ENCODE measurements at regions not wholly inside any gene's neighbourhood (a gene's known extent, or its start where the extent isn't known, plus 50 kb on each side); places are given as distances from the start of the nearest gene placed in this dataset.

DNA sequence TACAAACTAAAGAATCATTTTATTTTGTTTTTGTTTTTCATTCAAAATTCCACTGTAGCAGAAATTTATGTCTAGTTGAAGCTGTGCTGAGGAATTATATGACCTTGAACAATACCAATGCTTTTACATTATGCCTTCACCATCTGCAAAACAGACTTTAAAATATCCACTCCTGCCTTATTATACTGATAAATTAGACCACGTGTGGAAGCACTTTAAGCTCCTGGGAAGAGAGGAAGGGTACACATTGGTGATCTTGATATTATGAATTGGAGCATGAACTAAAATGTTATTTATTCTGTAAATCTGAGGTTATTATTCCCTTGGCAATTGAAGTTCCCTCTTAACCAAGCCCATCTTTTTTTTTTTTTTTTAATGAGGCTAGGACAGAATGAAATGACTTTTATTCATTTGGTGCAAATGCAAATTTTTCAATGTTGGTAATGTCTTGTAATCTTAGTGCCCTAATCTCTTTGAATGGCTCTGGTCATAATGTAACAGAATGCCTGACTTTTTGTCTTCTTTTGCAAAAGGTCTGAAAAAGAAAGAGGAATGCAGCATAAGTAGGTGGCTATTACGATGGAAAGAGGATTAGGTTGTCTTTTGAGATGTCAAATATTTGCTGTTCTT is 139.9 kb upstream of the COBL start:
- CTCF ChIA-PET = no interaction called here
- H3K27me3 Mint-ChIP-seq = peaks cover 0 to 4% (median 0%) of the 10 kb centered on the region in 5 donors

DNA sequence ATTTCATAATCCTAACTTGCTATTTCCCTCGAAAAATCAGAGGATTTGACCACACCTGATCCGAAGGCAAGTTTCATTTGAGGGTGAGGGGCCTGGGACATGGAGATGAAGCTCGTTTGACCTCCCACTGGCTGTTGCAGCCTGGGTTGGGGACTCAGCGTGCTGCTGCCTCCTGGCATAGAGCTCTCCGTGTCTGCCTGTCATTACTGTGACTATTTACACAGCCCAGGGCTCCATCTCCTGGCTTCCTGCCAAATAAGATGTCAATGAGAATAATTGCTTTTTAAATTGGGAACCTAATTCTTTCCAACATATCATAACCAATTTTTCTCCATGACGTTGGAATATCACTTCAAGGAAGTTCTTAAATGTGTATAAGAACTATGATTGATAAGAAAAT is 139.3 kb upstream of the COBL start:
- H3K4me3 Mint-ChIP-seq = no peak overlapping the region
- H3K36me3 ChIP-seq (ENCODE audit: control insufficient read depth in 2 of 3, insufficient read depth in 3 of 3, low read length in 3 of 3) = no peaks in the 10 kb centered on the region
- H3K9me3 ChIP-seq (ENCODE audit: control insufficient read depth in 2 of 3, low read length in 3 of 3) = no peaks in the 10 kb centered on the region
- no peak overlapping the region for H3K27ac ChIP-seq (ENCODE audit: low read depth, low read length)
- no peak overlapping the region for H3K27ac Mint-ChIP-seq
- ATAC-seq (no peak), DNase-seq (no peak)
- H3K27me3 Mint-ChIP-seq = peaks cover 0 to 4% (median 0%) of the 10 kb centered on the region in 5 donors
- no peaks in the 10 kb centered on the region for H3K4me1 Mint-ChIP-seq
- H3K9me3 Mint-ChIP-seq = peaks cover 0 to 4% (median 0%) of the 10 kb centered on the region in 11 donors
- H3K36me3 Mint-ChIP-seq = no peaks in the 10 kb centered on the region
- peaks cover 0 to 3% of the 10 kb centered on the region in 2 donors for H3K27me3 ChIP-seq (ENCODE audit: control insufficient read depth in 2 of 2, insufficient read depth in 2 of 2, low read length in 2 of 2)
- POLR2A ChIA-PET = no interaction called here
- H3K4me3 ChIP-seq (ENCODE audit: low read length) = no peak overlapping the region
- CTCF ChIA-PET = no interaction called here
- H3K4me1 ChIP-seq (ENCODE audit: control insufficient read depth in 2 of 2, insufficient read depth in 2 of 2, low read length in 2 of 2) = no peaks in the 10 kb centered on the region
- intact Hi-C loops (cut with micrococcal nuclease) = no loop called here

More for the DNA sequence above, 139.9 kb upstream of the COBL start:
- H3K4me1 Mint-ChIP-seq = no peaks in the 10 kb centered on the region
- Histone ChIP-seq H3K4me3 (ENCODE audit: low read length) (no peak overlapping the region), H3K9me3 (ENCODE audit: control insufficient read depth in 2 of 3, low read length in 3 of 3) (no peaks in the 10 kb centered on the region), H3K4me1 (ENCODE audit: control insufficient read depth in 2 of 2, insufficient read depth in 2 of 2, low read length in 2 of 2) (no peaks in the 10 kb centered on the region), H3K36me3 (ENCODE audit: control insufficient read depth in 2 of 3, insufficient read depth in 3 of 3, low read length in 3 of 3) (no peaks in the 10 kb centered on the region), H3K27me3 (ENCODE audit: control insufficient read depth in 2 of 2, insufficient read depth in 2 of 2, low read length in 2 of 2) (peaks cover 0 to 3% of the 10 kb centered on the region in 2 donors), H3K27ac (ENCODE audit: low read depth, low read length) (no peak overlapping the region)
- POLR2A ChIA-PET = no interaction called here
- intact Hi-C loops (cut with micrococcal nuclease) = no loop called here
- DNase-seq (no peak), ATAC-seq (no peak)
- H3K36me3 Mint-ChIP-seq = no peaks in the 10 kb centered on the region
- peaks cover 0 to 4% (median 0%) of the 10 kb centered on the region in 11 donors for H3K9me3 Mint-ChIP-seq
- no peak overlapping the region for H3K4me3 Mint-ChIP-seq
- H3K27ac Mint-ChIP-seq = no peak overlapping the region

DNA sequence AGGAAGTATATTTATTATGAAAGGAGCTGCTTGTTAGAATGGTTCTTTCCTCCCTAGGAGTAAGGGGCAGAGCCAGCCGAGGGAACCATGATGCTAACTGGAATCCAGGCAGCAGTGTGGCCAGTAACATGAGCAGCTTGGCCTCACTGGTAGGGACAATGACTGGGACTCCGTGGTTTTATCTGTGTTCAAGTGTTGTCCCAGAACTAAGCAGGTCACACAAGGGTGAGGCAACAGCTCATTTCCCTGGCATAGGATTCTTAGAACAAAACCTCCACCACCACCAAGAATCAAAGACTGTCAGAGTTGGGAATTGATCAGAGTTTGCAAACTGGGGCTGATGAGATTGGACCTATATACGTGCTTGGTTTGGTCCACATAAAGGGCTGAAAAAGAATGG is 138.9 kb upstream of the COBL start:
- Mint-ChIP-seq H3K4me1 (no peaks in the 10 kb centered on the region), H3K27ac (no peak overlapping the region), H3K9me3 (peaks cover 0 to 4% (median 0%) of the 10 kb centered on the region in 11 donors), H3K36me3 (no peaks in the 10 kb centered on the region), H3K27me3 (peaks cover 0 to 5% (median 0%) of the 10 kb centered on the region in 5 donors), H3K4me3 (no peak overlapping the region)
- H3K4me1 ChIP-seq (ENCODE audit: control insufficient read depth in 2 of 2, insufficient read depth in 2 of 2, low read length in 2 of 2) = no peaks in the 10 kb centered on the region
- POLR2A ChIA-PET = no interaction called here
- intact Hi-C loops (cut with micrococcal nuclease) = no loop called here
- H3K27me3 ChIP-seq (ENCODE audit: control insufficient read depth in 2 of 2, insufficient read depth in 2 of 2, low read length in 2 of 2) = peaks cover 0 to 3% of the 10 kb centered on the region in 2 donors
- ATAC-seq = no peak
- no peaks in the 10 kb centered on the region for H3K36me3 ChIP-seq (ENCODE audit: control insufficient read depth in 2 of 3, insufficient read depth in 3 of 3, low read length in 3 of 3)
- H3K4me3 ChIP-seq (ENCODE audit: low read length) = no peak overlapping the region
- no peak overlapping the region for H3K27ac ChIP-seq (ENCODE audit: low read depth, low read length)
- H3K9me3 ChIP-seq (ENCODE audit: control insufficient read depth in 2 of 3, low read length in 3 of 3) = no peaks in the 10 kb centered on the region
- no peak for DNase-seq
- CTCF ChIA-PET = no interaction called here

DNA sequence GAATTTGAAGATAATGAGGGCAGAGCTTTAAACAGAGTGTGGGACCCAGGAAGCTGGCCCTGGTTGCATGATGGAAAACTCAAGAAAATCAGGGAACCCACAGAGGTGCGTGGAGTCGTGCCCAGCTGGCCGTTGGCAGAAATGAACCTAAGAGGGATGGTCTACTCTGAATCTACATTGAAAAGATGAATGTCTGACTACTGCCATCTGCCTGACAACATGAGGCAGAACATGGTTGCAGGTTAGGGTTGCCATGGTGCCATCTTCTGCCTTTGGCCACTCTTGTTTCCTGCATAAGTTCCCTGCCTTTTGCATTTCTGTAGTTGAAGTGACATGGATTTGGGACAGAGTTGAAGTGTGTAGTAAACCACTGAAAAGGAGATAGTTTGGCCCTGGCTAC is 138.5 kb upstream of the COBL start:
- DNase-seq (no peak), ATAC-seq (no peak)
- no peaks in the 10 kb centered on the region for H3K36me3 ChIP-seq (ENCODE audit: control insufficient read depth in 2 of 3, insufficient read depth in 3 of 3, low read length in 3 of 3)
- H3K9me3 ChIP-seq (ENCODE audit: control insufficient read depth in 2 of 3, low read length in 3 of 3) = no peaks in the 10 kb centered on the region
- ChIA-PET CTCF (no interaction called here), POLR2A (no interaction called here)
- peaks cover 0 to 3% (median 0%) of the 10 kb centered on the region in 11 donors for H3K9me3 Mint-ChIP-seq
- no peaks in the 10 kb centered on the region for H3K4me1 Mint-ChIP-seq
- no peak overlapping the region for H3K4me3 Mint-ChIP-seq
- H3K36me3 Mint-ChIP-seq = no peaks in the 10 kb centered on the region
- no peak overlapping the region for H3K27ac Mint-ChIP-seq
- peaks cover 0 to 2% of the 10 kb centered on the region in 2 donors for H3K27me3 ChIP-seq (ENCODE audit: control insufficient read depth in 2 of 2, insufficient read depth in 2 of 2, low read length in 2 of 2)
- no peak overlapping the region for H3K27ac ChIP-seq (ENCODE audit: low read depth, low read length)
- no peaks in the 10 kb centered on the region for H3K4me1 ChIP-seq (ENCODE audit: control insufficient read depth in 2 of 2, insufficient read depth in 2 of 2, low read length in 2 of 2)
- peaks cover 0 to 10% (median 0%) of the 10 kb centered on the region in 5 donors for H3K27me3 Mint-ChIP-seq
- intact Hi-C loops (cut with micrococcal nuclease) = no loop called here
- H3K4me3 ChIP-seq (ENCODE audit: low read length) = no peak overlapping the region

DNA sequence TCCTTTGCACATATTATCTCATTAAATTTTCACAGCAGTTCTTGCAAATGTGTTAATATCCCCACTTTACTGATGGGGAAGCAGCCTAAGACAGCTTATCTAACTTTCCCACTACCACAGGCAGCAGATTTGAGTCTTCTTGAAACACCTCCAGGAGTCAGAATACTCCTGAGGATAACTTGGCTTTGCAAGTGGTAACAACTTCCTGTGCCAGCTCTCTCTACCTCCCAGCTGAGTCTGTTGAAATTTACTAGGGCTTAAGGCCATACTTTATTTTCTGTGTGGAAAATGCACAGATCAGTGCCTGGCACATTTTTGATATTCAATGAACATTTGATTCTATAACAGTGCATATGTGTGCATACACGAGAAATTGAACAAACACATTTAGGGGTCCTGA is 136.1 kb upstream of the COBL start:
- no peak overlapping the region for H3K4me3 Mint-ChIP-seq

DNA sequence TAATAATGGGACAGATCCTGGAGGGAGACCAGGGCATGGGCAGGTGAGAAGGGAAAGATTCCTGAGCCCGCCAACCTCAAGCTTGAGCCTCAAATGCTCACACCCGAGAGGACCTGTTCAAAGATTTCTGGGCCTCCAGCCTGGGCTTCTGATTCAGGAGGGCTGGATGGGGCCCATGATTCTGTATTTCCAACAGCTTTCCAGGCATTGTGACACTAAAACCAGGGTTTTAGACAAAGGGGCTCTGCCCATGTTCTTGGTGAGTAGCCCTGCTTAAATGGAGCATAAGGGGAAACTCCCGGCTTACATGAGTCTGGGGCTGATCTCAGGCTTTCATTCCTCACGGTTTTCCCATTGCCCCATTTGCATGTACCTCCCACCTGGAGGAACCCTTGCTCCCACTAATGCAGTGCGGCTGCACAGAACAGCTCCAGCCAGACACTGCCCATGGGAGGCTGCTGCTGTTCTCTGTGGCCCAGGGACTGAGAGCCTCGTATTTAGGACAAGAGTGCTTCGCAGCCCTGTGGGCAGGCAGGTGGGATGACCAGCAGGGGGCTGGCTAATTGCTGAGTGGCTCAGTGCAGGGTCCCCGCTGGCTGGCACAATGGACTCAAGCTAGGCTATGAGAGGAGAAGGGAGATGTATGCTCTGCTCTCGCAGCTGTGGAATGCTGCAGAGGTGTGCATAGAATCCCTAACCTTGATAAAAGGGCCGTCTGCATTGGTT is 135.3 kb upstream of the COBL start:
- H3K36me3 Mint-ChIP-seq = no peaks in the 10 kb centered on the region
- Histone ChIP-seq H3K27ac (ENCODE audit: low read depth, low read length) (no peak overlapping the region), H3K36me3 (ENCODE audit: control insufficient read depth in 2 of 3, insufficient read depth in 3 of 3, low read length in 3 of 3) (no peaks in the 10 kb centered on the region), H3K9me3 (ENCODE audit: control insufficient read depth in 2 of 3, low read length in 3 of 3) (no peaks in the 10 kb centered on the region), H3K27me3 (ENCODE audit: control insufficient read depth in 2 of 2, insufficient read depth in 2 of 2, low read length in 2 of 2) (no peaks in the 10 kb centered on the region), H3K4me1 (ENCODE audit: control insufficient read depth in 2 of 2, insufficient read depth in 2 of 2, low read length in 2 of 2) (no peaks in the 10 kb centered on the region), H3K4me3 (ENCODE audit: low read length) (no peak overlapping the region)
- no peaks in the 10 kb centered on the region for H3K4me1 Mint-ChIP-seq
- ATAC-seq = no peak
- peaks cover 0 to 3% (median 0%) of the 10 kb centered on the region in 11 donors for H3K9me3 Mint-ChIP-seq
- peaks cover 0 to 15% (median 0%) of the 10 kb centered on the region in 5 donors for H3K27me3 Mint-ChIP-seq
- H3K4me3 Mint-ChIP-seq = no peak overlapping the region
- CTCF ChIA-PET = no interaction called here
- intact Hi-C loops (cut with micrococcal nuclease) = no loop called here
- POLR2A ChIA-PET = no interaction called here
- no peak overlapping the region for H3K27ac Mint-ChIP-seq
- no peak for DNase-seq

More for the DNA sequence above, 136.1 kb upstream of the COBL start:
- ChIA-PET POLR2A (no interaction called here), CTCF (no interaction called here)
- H3K4me1 ChIP-seq (ENCODE audit: control insufficient read depth in 2 of 2, insufficient read depth in 2 of 2, low read length in 2 of 2) = no peaks in the 10 kb centered on the region
- intact Hi-C loops (cut with micrococcal nuclease) = no loop called here
- no peaks in the 10 kb centered on the region for H3K9me3 ChIP-seq (ENCODE audit: control insufficient read depth in 2 of 3, low read length in 3 of 3)
- no peak for DNase-seq
- Mint-ChIP-seq H3K36me3 (no peaks in the 10 kb centered on the region), H3K4me1 (no peaks in the 10 kb centered on the region), H3K9me3 (peaks cover 0 to 3% (median 0%) of the 10 kb centered on the region in 11 donors), H3K27me3 (peaks cover 0 to 14% (median 0%) of the 10 kb centered on the region in 5 donors), H3K27ac (no peak overlapping the region)
- no peak for ATAC-seq
- H3K27ac ChIP-seq (ENCODE audit: low read depth, low read length) = no peak overlapping the region
- no peak overlapping the region for H3K4me3 ChIP-seq (ENCODE audit: low read length)
- no peaks in the 10 kb centered on the region for H3K36me3 ChIP-seq (ENCODE audit: control insufficient read depth in 2 of 3, insufficient read depth in 3 of 3, low read length in 3 of 3)
- H3K27me3 ChIP-seq (ENCODE audit: control insufficient read depth in 2 of 2, insufficient read depth in 2 of 2, low read length in 2 of 2) = no peaks in the 10 kb centered on the region

DNA sequence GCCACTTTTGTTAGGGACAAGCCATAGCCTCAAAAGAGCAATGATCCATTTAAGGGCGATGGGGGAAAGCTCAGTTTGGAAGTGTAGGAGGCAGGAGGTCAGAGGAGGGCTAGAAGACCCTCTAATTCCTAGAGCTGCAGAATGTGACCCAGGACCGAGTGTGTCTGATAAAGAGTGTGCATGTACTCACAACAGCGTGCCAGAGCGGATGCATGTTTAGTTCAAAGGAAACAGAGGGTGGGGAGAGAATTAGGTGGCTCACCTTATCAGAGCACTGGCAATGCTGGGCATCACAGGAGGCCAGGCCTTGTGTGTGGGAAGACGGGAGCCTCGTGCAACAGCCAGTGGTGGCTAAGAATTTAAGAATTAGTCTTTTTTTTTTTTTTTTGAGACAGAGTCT is 133.9 kb upstream of the COBL start:
- H3K27ac ChIP-seq (ENCODE audit: low read depth, low read length) = no peak overlapping the region
- no peaks in the 10 kb centered on the region for H3K4me1 ChIP-seq (ENCODE audit: control insufficient read depth in 2 of 2, insufficient read depth in 2 of 2, low read length in 2 of 2)
- no peak overlapping the region for H3K4me3 ChIP-seq (ENCODE audit: low read length)
- H3K27me3 Mint-ChIP-seq = peaks cover 0 to 20% (median 0%) of the 10 kb centered on the region in 5 donors
- no peak for ATAC-seq
- H3K4me3 Mint-ChIP-seq = no peak overlapping the region
- H3K36me3 ChIP-seq (ENCODE audit: control insufficient read depth in 2 of 3, insufficient read depth in 3 of 3, low read length in 3 of 3) = no peaks in the 10 kb centered on the region
- no peaks in the 10 kb centered on the region for H3K4me1 Mint-ChIP-seq
- peaks cover 0 to 3% (median 0%) of the 10 kb centered on the region in 11 donors for H3K9me3 Mint-ChIP-seq
- H3K27ac Mint-ChIP-seq = no peak overlapping the region
- ChIA-PET POLR2A (no interaction called here), CTCF (no interaction called here)
- DNase-seq = no peak
- H3K9me3 ChIP-seq (ENCODE audit: control insufficient read depth in 2 of 3, low read length in 3 of 3) = no peaks in the 10 kb centered on the region
- intact Hi-C loops (cut with micrococcal nuclease) = no loop called here
- no peaks in the 10 kb centered on the region for H3K27me3 ChIP-seq (ENCODE audit: control insufficient read depth in 2 of 2, insufficient read depth in 2 of 2, low read length in 2 of 2)
- H3K36me3 Mint-ChIP-seq = no peaks in the 10 kb centered on the region
